Colonic mucosa (tissue), 4 donors: ENCODE measurements at regions not wholly inside any gene's neighbourhood (a gene's known extent, or its start where the extent isn't known, plus 50 kb on each side); places are given as distances from the start of the nearest gene placed in this dataset.

Experiments used
- DNase-seq: peaks from one replicate; pipeline ENCODE4 v3.0.0-alpha.2; 2020
- H3K27ac ChIP-seq: fragments of 200-600 bp; one replicate; pipeline ENCODE4 v1.8.0; 2021
- H3K27me3 ChIP-seq: fragments of 200-600 bp; one replicate; pipeline ENCODE4 v1.8.0; 2021
- H3K36me3 ChIP-seq: fragments of 200-600 bp; one replicate; pipeline ENCODE4 v1.8.0; 2021
- H3K4me1 ChIP-seq: fragments of 200-600 bp; one replicate; pipeline ENCODE4 v1.8.0; 2021; ENCODE audit warnings: mild to moderate bottlenecking
- H3K4me3 ChIP-seq: fragments of 200-600 bp; one replicate; pipeline ENCODE4 v1.8.0; 2021
- H3K9ac ChIP-seq, 2 donors: one replicate each; pipeline ENCODE4 v1.7.0; 2013; ENCODE audit warnings: control low read depth in 2 of 2, low read depth in 2 of 2, low read length in 2 of 2
- H3K9me3 ChIP-seq: fragments of 200-600 bp; one replicate; pipeline ENCODE4 v1.8.0; 2021
- intact Hi-C: fragments of 100-400 bp; cut with DNase I; formaldehyde crosslinking; loops from one replicate; pipeline ENCODE4 v1.14.1; 2022
- TF ChIP-seq, protein P1 (sequence below): fragments of 200-600 bp; IDR thresholded peaks from one replicate; pipeline ENCODE4 v1.8.0; 2022; ENCODE audit warnings: antibody characterized with exemption, mild to moderate bottlenecking
- donor health status: healthy.
- donor health status: DM: no; HTN: no; CAD: no.
- donor health status: DM: no; HTN: no; CAD: no.

DNA sequence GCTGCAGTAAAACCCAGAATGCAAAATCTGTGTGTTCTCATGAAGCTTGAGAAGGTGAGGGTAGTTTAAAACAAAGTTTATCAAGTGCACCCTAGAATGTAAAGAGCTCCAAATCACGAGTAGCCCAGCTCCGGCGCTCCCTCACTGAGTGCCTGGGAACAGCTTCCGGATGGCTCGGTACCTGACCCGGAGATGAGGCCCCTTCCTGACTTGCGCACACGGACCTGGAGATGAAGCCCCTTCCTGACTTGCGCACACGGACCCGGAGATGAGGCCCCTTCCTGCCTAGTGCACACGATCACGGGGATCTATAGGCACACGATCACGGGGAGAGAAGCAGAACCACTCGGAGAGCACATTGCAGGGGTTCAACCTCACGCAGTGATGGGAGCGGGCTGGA is 322.1 kb upstream of the RNF32 start:
- Histone ChIP-seq H3K9me3 (no peaks in the 10 kb centered on the region), H3K36me3 (no peaks in the 10 kb centered on the region), H3K27me3 (no peaks in the 10 kb centered on the region), H3K27ac (no peak overlapping the region), H3K4me3 (no peak overlapping the region), H3K4me1 (no peaks in the 10 kb centered on the region), H3K9ac (no peak overlapping the region)
- DNase-seq = no peak
- intact Hi-C loops = no loop called here
- TF ChIP-seq, protein P1, sequence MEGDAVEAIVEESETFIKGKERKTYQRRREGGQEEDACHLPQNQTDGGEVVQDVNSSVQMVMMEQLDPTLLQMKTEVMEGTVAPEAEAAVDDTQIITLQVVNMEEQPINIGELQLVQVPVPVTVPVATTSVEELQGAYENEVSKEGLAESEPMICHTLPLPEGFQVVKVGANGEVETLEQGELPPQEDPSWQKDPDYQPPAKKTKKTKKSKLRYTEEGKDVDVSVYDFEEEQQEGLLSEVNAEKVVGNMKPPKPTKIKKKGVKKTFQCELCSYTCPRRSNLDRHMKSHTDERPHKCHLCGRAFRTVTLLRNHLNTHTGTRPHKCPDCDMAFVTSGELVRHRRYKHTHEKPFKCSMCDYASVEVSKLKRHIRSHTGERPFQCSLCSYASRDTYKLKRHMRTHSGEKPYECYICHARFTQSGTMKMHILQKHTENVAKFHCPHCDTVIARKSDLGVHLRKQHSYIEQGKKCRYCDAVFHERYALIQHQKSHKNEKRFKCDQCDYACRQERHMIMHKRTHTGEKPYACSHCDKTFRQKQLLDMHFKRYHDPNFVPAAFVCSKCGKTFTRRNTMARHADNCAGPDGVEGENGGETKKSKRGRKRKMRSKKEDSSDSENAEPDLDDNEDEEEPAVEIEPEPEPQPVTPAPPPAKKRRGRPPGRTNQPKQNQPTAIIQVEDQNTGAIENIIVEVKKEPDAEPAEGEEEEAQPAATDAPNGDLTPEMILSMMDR = no peak

DNA sequence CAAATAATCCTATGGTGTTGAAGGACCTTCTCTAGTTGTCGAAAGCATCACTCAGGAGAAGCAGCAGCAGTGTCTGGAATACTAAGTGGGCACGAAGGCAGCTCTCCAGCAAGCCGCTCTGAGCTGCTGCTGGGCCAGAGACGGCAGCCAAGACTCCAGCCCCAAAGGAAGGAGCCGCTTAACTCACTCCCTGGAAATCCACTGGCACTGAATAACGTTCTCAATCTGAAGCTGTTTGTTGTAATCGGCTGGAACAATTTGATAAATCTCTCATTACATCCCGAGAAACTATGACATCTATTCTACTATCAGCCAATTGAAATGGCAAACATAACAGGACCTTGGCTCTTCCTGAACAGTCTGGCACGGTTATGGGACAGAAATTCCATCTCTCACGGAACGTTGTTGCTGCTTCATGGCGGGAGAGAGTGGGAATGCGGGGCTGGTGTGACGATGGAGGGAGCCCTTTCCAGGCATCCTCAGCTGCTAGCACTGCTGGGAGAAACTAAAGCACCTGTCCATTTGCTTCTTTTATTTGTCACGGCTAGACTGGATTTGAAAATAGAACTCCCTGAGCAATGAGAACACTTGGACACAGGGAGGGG is 331.5 kb upstream of the RNF32 start:
- no peak overlapping the region for H3K4me3 ChIP-seq
- no peaks in the 10 kb centered on the region for H3K27me3 ChIP-seq
- H3K27ac ChIP-seq = no peak overlapping the region
- TF ChIP-seq, protein P1 = no peak
- DNase-seq = no peak
- no peaks in the 10 kb centered on the region for H3K4me1 ChIP-seq
- H3K36me3 ChIP-seq = no peaks in the 10 kb centered on the region
- intact Hi-C loops = no loop called here
- no peak overlapping the region for H3K9ac ChIP-seq
- H3K9me3 ChIP-seq = no peaks in the 10 kb centered on the region

DNA sequence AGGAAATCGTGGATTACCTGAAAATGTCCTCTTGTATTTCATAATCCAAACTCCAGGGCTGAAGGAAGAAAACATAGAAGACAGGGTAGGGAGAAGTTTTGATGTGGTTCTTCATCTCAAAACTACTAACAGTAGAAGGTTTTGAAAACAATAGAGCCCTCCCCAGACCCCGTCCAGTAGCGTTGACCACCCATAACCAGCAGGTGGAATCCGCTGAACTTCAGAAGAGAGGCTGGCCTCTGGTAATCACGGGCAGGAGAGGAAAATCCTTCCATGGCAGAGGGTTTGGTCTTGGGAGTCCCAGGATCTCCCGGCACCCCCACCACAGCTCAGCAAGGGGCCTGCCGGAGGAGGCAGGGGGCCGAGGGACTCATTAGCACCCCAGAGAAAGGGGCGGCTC is 333.4 kb upstream of the RNF32 start:
- intact Hi-C loops = no loop called here
- no peaks in the 10 kb centered on the region for H3K27me3 ChIP-seq
- no peaks in the 10 kb centered on the region for H3K36me3 ChIP-seq
- H3K27ac ChIP-seq = no peak overlapping the region
- no peaks in the 10 kb centered on the region for H3K4me1 ChIP-seq
- no peak overlapping the region for H3K9ac ChIP-seq
- DNase-seq = no peak
- TF ChIP-seq, protein P1 = no peak
- no peaks in the 10 kb centered on the region for H3K9me3 ChIP-seq
- no peak overlapping the region for H3K4me3 ChIP-seq

- DNase-seq = no peak
- Histone ChIP-seq H3K27ac (no peak overlapping the region), H3K9ac (no peak overlapping the region), H3K36me3 (no peaks in the 10 kb centered on the region), H3K4me1 (no peaks in the 10 kb centered on the region), H3K4me3 (no peak overlapping the region), H3K27me3 (no peaks in the 10 kb centered on the region), H3K9me3 (no peaks in the 10 kb centered on the region)
- intact Hi-C loops = no loop called here
- TF ChIP-seq, protein P1 = no peak
Observed at GRCh38 chr7:156305351-156305750, 335.2 kb upstream of the RNF32 start.

DNA sequence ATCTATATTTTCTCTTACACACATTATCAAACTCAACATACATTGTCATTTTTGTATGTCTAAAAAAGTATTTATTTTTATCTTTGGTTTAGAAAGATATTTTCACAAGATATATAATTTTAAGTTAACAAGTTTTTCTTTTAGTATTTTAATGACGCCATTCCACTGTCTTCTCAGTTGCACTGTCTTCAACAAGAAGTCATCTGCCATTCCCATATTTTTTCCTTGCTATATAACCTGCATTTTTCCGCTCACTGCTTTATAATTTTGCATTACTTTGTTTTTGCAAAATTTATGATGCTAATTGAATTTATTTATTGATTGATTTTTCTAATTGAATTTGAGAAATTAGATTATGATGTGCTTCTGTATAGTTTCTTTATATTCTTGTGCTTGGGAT is 357.8 kb upstream of the RNF32 start:
- H3K4me3 ChIP-seq = no peak overlapping the region
- no peaks in the 10 kb centered on the region for H3K36me3 ChIP-seq
- H3K9me3 ChIP-seq = no peaks in the 10 kb centered on the region
- intact Hi-C loops = no loop called here
- H3K27ac ChIP-seq = no peak overlapping the region
- no peak overlapping the region for H3K9ac ChIP-seq
- TF ChIP-seq, protein P1 = no peak
- peaks cover 4% of the 10 kb centered on the region for H3K27me3 ChIP-seq
- no peaks in the 10 kb centered on the region for H3K4me1 ChIP-seq
- no peak for DNase-seq
